H1 (cell line): ENCODE measurements at regions not wholly inside any gene's neighbourhood (a gene's known extent, or its start where the extent isn't known, plus 50 kb on each side); places are given as distances from the start of the nearest gene placed in this dataset.

Experiments used
- CTCF ChIA-PET: fragments of 300-600 bp; sonication (Branson Sonifier 250); formaldehyde crosslinking; loops from one replicate; lab custom pipeline; 2021; ENCODE audit not compliant: partially characterized antibody; lab: Charles Lee
- POLR2A ChIA-PET: fragments of 300-600 bp; sonication (Branson Sonifier 250); formaldehyde crosslinking; loops from one replicate; lab custom pipeline; 2021; ENCODE audit warnings: inconsistent platforms; ENCODE audit not compliant: partially characterized antibody; lab: Charles Lee
- DNase-seq, 2 experiments: peaks; one replicate each; pipeline versions ENCODE4 v3.0.0 to v3.0.0-alpha.2; 2010 to 2022; ENCODE audit warnings: low spot score in 2 of 2, low read depth in 1 of 2, mixed read lengths in 1 of 2
- FAIRE-seq: peaks from 2 replicates; lab custom pipeline; 2011; peaks lifted over from hg19 to GRCh38; lab: Jason Lieb, UNC
- H2AFZ ChIP-seq: 2 replicates; pipeline ENCODE4 v1.8.1; 2012; ENCODE audit warnings: low read length, inconsistent platforms
- H2AK5ac ChIP-seq: 2 replicates; pipeline ENCODE4 v1.6.1; 2013; ENCODE audit warnings: low read depth, low read length
- H2BK120ac ChIP-seq: replicated peaks from 2 replicates; pipeline ENCODE3; 2013; ENCODE audit warnings: low read depth, low read length, inconsistent platforms
- H2BK12ac ChIP-seq: 2 replicates; pipeline ENCODE4 v1.6.1; 2013; ENCODE audit warnings: low read depth, low read length
- H2BK15ac ChIP-seq: 2 replicates; pipeline ENCODE4 v1.6.1; 2013; ENCODE audit warnings: low read length
- H2BK20ac ChIP-seq: 2 replicates; pipeline ENCODE4 v1.6.1; 2013; ENCODE audit warnings: low read length
- H2BK5ac ChIP-seq: 2 replicates; pipeline ENCODE4 v1.6.1; 2013; ENCODE audit warnings: low read depth, low read length
- H3K14ac ChIP-seq: 2 replicates; pipeline ENCODE4 v1.6.1; 2013; ENCODE audit warnings: inconsistent platforms; ENCODE audit not compliant: insufficient read length
- H3K18ac ChIP-seq: 2 replicates; pipeline ENCODE4 v1.6.1; 2013; ENCODE audit warnings: low read length; ENCODE audit errors: extremely low read depth
- H3K23ac ChIP-seq: 2 replicates; pipeline ENCODE4 v1.6.1; 2013; ENCODE audit warnings: inconsistent platforms; ENCODE audit not compliant: insufficient read length
- H3K23me2 ChIP-seq: 2 replicates; pipeline ENCODE4 v1.6.1; 2013; ENCODE audit warnings: low read depth, low read length
- H3K27ac ChIP-seq: 2 replicates; pipeline ENCODE4 v1.6.1; 2011; ENCODE audit warnings: low read depth, low read length, inconsistent platforms
- H3K27me3 ChIP-seq, 4 experiments: replicated peaks in 1 of 4; 1 replicate in 1 of 4; 2 replicates in 3 of 4; pipeline versions ENCODE4 v1.6.1 to v1.8.1; 2011 to 2013; ENCODE audit warnings: low read length in 3 of 4, mild to moderate bottlenecking in 3 of 4, inconsistent platforms in 2 of 4, mixed read lengths in 2 of 4, moderate library complexity in 1 of 4; ENCODE audit not compliant: control insufficient read depth in 3 of 4, insufficient read depth in 3 of 4; ENCODE audit errors: extremely low read depth in 1 of 4
- H3K36me3 ChIP-seq, 4 experiments: 2 replicates each; pipeline versions ENCODE4 v1.6.1 to v1.8.1; 2011 to 2013; ENCODE audit warnings: mild to moderate bottlenecking in 4 of 4, low read length in 3 of 4, moderate library complexity in 2 of 4, control low read depth in 1 of 4, inconsistent platforms in 1 of 4; ENCODE audit not compliant: insufficient read depth in 4 of 4, control insufficient read depth in 2 of 4
- H3K4ac ChIP-seq: replicated peaks from 2 replicates; pipeline ENCODE3; 2013; ENCODE audit warnings: low read length, low read depth, mixed read lengths, inconsistent platforms; ENCODE audit not compliant: insufficient read length
- H3K4me1 ChIP-seq, 4 experiments: replicated peaks in 1 of 4; 1 replicate in 1 of 4; 2 replicates in 3 of 4; pipeline versions ENCODE4 v1.6.1 to v1.8.1; 2011 to 2013; ENCODE audit warnings: low read length in 3 of 4, inconsistent platforms in 2 of 4, mixed read lengths in 1 of 4; ENCODE audit not compliant: insufficient read depth in 4 of 4, control insufficient read depth in 3 of 4
- H3K4me2 ChIP-seq, 2 experiments: 2 replicates each; pipeline versions ENCODE4 v1.6.1 to v1.8.1; 2011 to 2013; ENCODE audit warnings: low read depth in 2 of 2, low read length in 2 of 2, control low read depth in 1 of 2, inconsistent platforms in 1 of 2, mild to moderate bottlenecking in 1 of 2; ENCODE audit not compliant: insufficient read depth in 1 of 2
- H3K4me3 ChIP-seq, 4 experiments: fragments of 200-600, 300-600 bp in 1 of 4; sonication (generic), shearing (Covaris generic), sonication (Bioruptor Twin) in 1 of 4; 2 replicates each; pipeline versions ENCODE4 v1.5.1 to v1.8.1; 2011 to 2016; ENCODE audit warnings: low read length in 4 of 4, low read depth in 3 of 4, control low read depth in 2 of 4, inconsistent platforms in 2 of 4, mild to moderate bottlenecking in 2 of 4, mixed read lengths in 1 of 4, moderate library complexity in 1 of 4; ENCODE audit not compliant: insufficient read depth in 2 of 4; ENCODE audit errors: extremely low read depth in 1 of 4
- H3K56ac ChIP-seq: replicated peaks from 2 replicates; pipeline ENCODE3; 2013; ENCODE audit warnings: low read depth, mild to moderate bottlenecking, mixed read lengths, low read length, inconsistent platforms; ENCODE audit not compliant: insufficient read length
- H3K79me1 ChIP-seq: 2 replicates; pipeline ENCODE4 v1.6.1; 2013; ENCODE audit warnings: low read depth, low read length, control low read depth
- H3K79me2 ChIP-seq, 2 experiments: 2 replicates each; pipeline versions ENCODE4 v1.6.1 to v1.8.1; 2012 to 2013; ENCODE audit warnings: low read length in 2 of 2, mild to moderate bottlenecking in 2 of 2, inconsistent platforms in 1 of 2; ENCODE audit not compliant: insufficient read depth in 2 of 2, control insufficient read depth in 1 of 2
- H3K9ac ChIP-seq, 4 experiments: replicated peaks in 1 of 4; 1 replicate in 1 of 4; 2 replicates in 3 of 4; pipeline versions ENCODE4 v1.6.1 to v1.8.1; 2011 to 2013; ENCODE audit warnings: low read depth in 3 of 4, low read length in 3 of 4, control low read depth in 2 of 4, mild to moderate bottlenecking in 2 of 4, moderate library complexity in 2 of 4, inconsistent platforms in 1 of 4; ENCODE audit errors: extremely low read depth in 1 of 4
- H3K9me3 ChIP-seq, 2 experiments: 2 replicates each; pipeline versions ENCODE4 v1.6.1 to v1.8.1; 2012 to 2013; ENCODE audit warnings: mild to moderate bottlenecking in 2 of 2, moderate library complexity in 2 of 2, control low read depth in 1 of 2, inconsistent platforms in 1 of 2, low read depth in 1 of 2, low read length in 1 of 2, mixed read lengths in 1 of 2; ENCODE audit not compliant: insufficient read depth in 2 of 2
- H4K20me1 ChIP-seq, 2 experiments: replicated peaks in 1 of 2; 2 replicates each; pipeline versions ENCODE3 to v1.8.1; 2011 to 2013; ENCODE audit warnings: inconsistent platforms in 2 of 2, low read length in 2 of 2, mild to moderate bottlenecking in 1 of 2; ENCODE audit not compliant: insufficient read depth in 2 of 2, control insufficient read depth in 1 of 2
- H4K5ac ChIP-seq: 2 replicates; pipeline ENCODE4 v1.6.1; 2013; ENCODE audit warnings: low read length, low read depth, mixed read lengths, inconsistent platforms; ENCODE audit not compliant: insufficient read length
- H4K8ac ChIP-seq: 2 replicates; pipeline ENCODE4 v1.8.0; 2013; ENCODE audit warnings: mild to moderate bottlenecking, moderate library complexity, low read length, inconsistent platforms; ENCODE audit not compliant: insufficient read depth; ENCODE audit errors: extremely low read depth
- H4K91ac ChIP-seq: replicated peaks from 2 replicates; pipeline ENCODE3; 2013; ENCODE audit warnings: low read length, mixed read lengths, inconsistent platforms; ENCODE audit not compliant: insufficient read length
- ASH2L ChIP-seq: fragments of 200-600, 300-600 bp; sonication (generic); IDR thresholded peaks from one replicate; pipeline ENCODE4 v1.7.1; 2017; ENCODE audit warnings: low read length
- BRCA1 ChIP-seq: IDR thresholded peaks from 2 replicates; pipeline ENCODE4 v1.6.1; 2012; ENCODE audit warnings: low read depth, low read length, improper control_type of control experiment
- CBX8 ChIP-seq: fragments of 300-800, 300-1000 bp; sonication (generic); IDR thresholded peaks from 2 replicates; pipeline ENCODE4 v1.7.1; 2016; ENCODE audit warnings: low read depth, low read length, borderline replicate concordance
- EP300 ChIP-seq, 2 experiments: IDR thresholded peaks; 1 replicate in 1 of 2; 2 replicates in 1 of 2; pipeline ENCODE4 v1.6.1; 2011 to 2012; ENCODE audit warnings: low read depth in 2 of 2, low read length in 2 of 2, mild to moderate bottlenecking in 2 of 2, borderline replicate concordance in 1 of 2, inconsistent platforms in 1 of 2, moderate library complexity in 1 of 2
- FOSL1 ChIP-seq: IDR thresholded peaks from 2 replicates; pipeline ENCODE4 v1.6.1; 2011; ENCODE audit warnings: mild to moderate bottlenecking, low read depth, low read length, moderate library complexity; ENCODE audit not compliant: insufficient read depth
- HDAC6 ChIP-seq: IDR thresholded peaks from one replicate; pipeline ENCODE4 v1.7.1; 2012; ENCODE audit warnings: low read depth, mild to moderate bottlenecking, inconsistent platforms, low read length, moderate library complexity
- JUN ChIP-seq: IDR thresholded peaks from 2 replicates; pipeline ENCODE4 v1.6.1; 2011; ENCODE audit warnings: low read depth, mild to moderate bottlenecking, improper control_type of control experiment, low read length
- KDM1A ChIP-seq: fragments of 200-600, 300-600 bp; sonication (generic); IDR thresholded peaks from 2 replicates; pipeline ENCODE4 v1.7.1; 2016; ENCODE audit warnings: mild to moderate bottlenecking, low read length, borderline replicate concordance
- KDM4A ChIP-seq: IDR thresholded peaks from one replicate; pipeline ENCODE4 v1.7.1; 2012; ENCODE audit warnings: low read depth, mild to moderate bottlenecking, moderate library complexity, low read length, inconsistent platforms; ENCODE audit not compliant: severe bottlenecking
- NANOG ChIP-seq: IDR thresholded peaks from 2 replicates; pipeline ENCODE4 v1.6.1; 2011; ENCODE audit warnings: low read length, low read depth, mild to moderate bottlenecking, inconsistent platforms; ENCODE audit not compliant: insufficient read depth, poor library complexity, severe bottlenecking
- PHF8 ChIP-seq: fragments of 200-600 bp; sonication (generic); conservative IDR thresholded peaks from 2 replicates; pipeline ENCODE4 v1.7.1; 2012; ENCODE audit warnings: low read depth, mild to moderate bottlenecking, inconsistent platforms, low read length, moderate library complexity
- SIN3A ChIP-seq, 2 experiments: IDR thresholded peaks in 1 of 2; conservative IDR thresholded peaks in 1 of 2; 2 replicates each; pipeline ENCODE4 v1.6.1; 2011 to 2012; ENCODE audit warnings: low read length in 2 of 2, improper control_type of control experiment in 1 of 2, low read depth in 1 of 2, mild to moderate bottlenecking in 1 of 2
- SUZ12 ChIP-seq: fragments of 200-600 bp; sonication (generic); IDR thresholded peaks from 2 replicates; pipeline ENCODE4 v1.6.1; 2012; ENCODE audit warnings: mild to moderate bottlenecking, inconsistent platforms, low read length, moderate library complexity, mixed read lengths
- WGBS, 2 experiments: shearing (Covaris generic) in 1 of 2; methylation state at CpG; one replicate each; pipeline versions ENCODE4 v1.1.6 to v1.1.7; 2013 to 2015; ENCODE audit warnings: low lambda C conversion rate in 2 of 2, mixed read lengths in 2 of 2, inconsistent platforms in 1 of 2, low coverage in 1 of 2, missing lambda C conversion rate in 1 of 2; ENCODE audit not compliant: insufficient replicate concordance in 2 of 2, insufficient coverage in 1 of 2, insufficient read length in 1 of 2; ENCODE audit errors: extremely low coverage in 1 of 2, missing lambda C conversion rate in 1 of 2; 5-methylcytosine and 5-hydroxymethylcytosine counted together
- TF ChIP-seq, protein P1 (sequence below): IDR thresholded peaks from 2 replicates; pipeline ENCODE4 v1.6.1; 2011; ENCODE audit warnings: low read depth, mild to moderate bottlenecking, low read length; ENCODE audit not compliant: insufficient read depth

- no peak for FAIRE-seq
- Histone ChIP-seq H3K27me3 (no peaks in the 10 kb centered on the region), H4K8ac (no peak overlapping the region), H3K27ac (no peak overlapping the region), H2AFZ (no peak overlapping the region), H3K14ac (no peak overlapping the region), H3K4me3 (no peak overlapping the region), H2BK5ac (no peak overlapping the region), H4K20me1 (no peaks in the 10 kb centered on the region), H3K9me3 (no peaks in the 10 kb centered on the region), H2BK20ac (no peak overlapping the region), H3K36me3 (no peaks in the 10 kb centered on the region), H3K79me1 (no peaks in the 10 kb centered on the region), H2BK12ac (no peak overlapping the region), H3K23ac (no peak overlapping the region), H3K9ac (no peak overlapping the region), H3K79me2 (no peaks in the 10 kb centered on the region), H3K4me1 (no peaks in the 10 kb centered on the region), H3K4ac (no peak overlapping the region), H3K4me2 (no peak overlapping the region), H2BK15ac (no peak overlapping the region), H3K56ac (no peak overlapping the region), H4K91ac (no peak overlapping the region), H2AK5ac (no peak overlapping the region), H4K5ac (no peak overlapping the region), H3K18ac (no peak overlapping the region), H3K23me2 (no peaks in the 10 kb centered on the region), H2BK120ac (no peak overlapping the region)
- 87% methylated on average over 2 of the region's 2 CpGs; no CpG with 5 or more reads in 1 of the 2 experiments for WGBS, 2 experiments
- CTCF ChIA-PET, result no interaction called here
- POLR2A ChIA-PET, result no interaction called here
- no peak for DNase-seq
- no peak for TF ChIP-seq FOSL1
- TF ChIP-seq, protein P1, sequence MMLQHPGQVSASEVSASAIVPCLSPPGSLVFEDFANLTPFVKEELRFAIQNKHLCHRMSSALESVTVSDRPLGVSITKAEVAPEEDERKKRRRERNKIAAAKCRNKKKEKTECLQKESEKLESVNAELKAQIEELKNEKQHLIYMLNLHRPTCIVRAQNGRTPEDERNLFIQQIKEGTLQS, result no peak
- no peak for TF ChIP-seq KDM4A
- TF ChIP-seq SIN3A (conservative IDR thresholded peaks at IDR 0.05 in 1 of 2, IDR thresholded peaks at IDR 0.05 in 1 of 2; ENCODE audit: low read depth in 1 of 2, low read length in 2 of 2), result no peak
- no peak for TF ChIP-seq PHF8
- TF ChIP-seq NANOG, result no peak
- TF ChIP-seq ASH2L, result no peak
- no peak for TF ChIP-seq BRCA1
- TF ChIP-seq JUN, result no peak
- TF ChIP-seq HDAC6, result no peak
- no peak for TF ChIP-seq SUZ12
- no peak for TF ChIP-seq KDM1A
- no peak for TF ChIP-seq CBX8
- no peak for TF ChIP-seq EP300 (IDR thresholded peaks at IDR 0.05; ENCODE audit: borderline replicate concordance in 1 of 2, low read depth in 2 of 2, low read length in 2 of 2)
Observed at GRCh38 chr12:14200598-14200997, 164.9 kb upstream of the ATF7IP start.
